Activated naive CD4-positive, alpha-beta T cell (primary cell): ENCODE measurements at regions not wholly inside any gene's neighbourhood (a gene's known extent, or its start where the extent isn't known, plus 50 kb on each side); places are given as distances from the start of the nearest gene placed in this dataset.

Source experiments
- DNase-seq, 4 experiments: peaks; one replicate each; lab custom pipeline; 2025; lab: John Stamatoyannopoulos, UW

DNA sequence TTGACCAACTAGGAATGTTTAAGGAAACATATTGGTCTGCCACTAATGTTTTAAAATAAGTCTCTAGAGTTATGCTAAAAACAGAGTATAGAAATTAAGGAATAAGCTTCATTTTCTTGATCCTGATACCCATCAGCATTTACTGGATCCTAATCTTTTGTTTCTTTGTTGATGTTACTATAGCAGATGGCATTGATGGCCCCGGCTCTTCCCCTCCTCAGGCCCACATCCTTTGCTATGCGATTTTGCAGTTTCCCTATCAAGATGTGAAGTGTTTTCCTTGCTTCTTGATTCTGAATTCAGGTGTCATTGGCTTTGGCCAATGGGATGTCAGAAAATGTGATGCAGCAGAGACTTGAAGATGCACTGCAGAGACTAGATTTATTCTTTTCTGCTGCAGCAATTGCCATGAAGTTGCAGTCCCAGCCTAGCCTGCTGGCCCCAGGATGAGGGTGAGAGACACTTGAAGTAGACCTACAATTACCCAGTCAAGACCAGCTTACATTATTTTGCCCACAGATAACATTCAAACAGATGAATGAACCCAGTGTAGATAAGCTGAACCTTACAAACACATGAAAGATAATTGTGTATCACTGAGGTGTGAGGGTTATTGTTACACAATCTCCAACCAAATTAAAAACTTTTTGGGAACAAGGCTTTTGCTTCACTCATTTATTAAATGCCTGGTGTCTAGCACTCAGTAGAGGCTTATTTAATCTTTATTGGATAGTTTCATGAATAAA is 115.2 kb upstream of the ITGA4 start:
- DNase-seq: no peak

DNA sequence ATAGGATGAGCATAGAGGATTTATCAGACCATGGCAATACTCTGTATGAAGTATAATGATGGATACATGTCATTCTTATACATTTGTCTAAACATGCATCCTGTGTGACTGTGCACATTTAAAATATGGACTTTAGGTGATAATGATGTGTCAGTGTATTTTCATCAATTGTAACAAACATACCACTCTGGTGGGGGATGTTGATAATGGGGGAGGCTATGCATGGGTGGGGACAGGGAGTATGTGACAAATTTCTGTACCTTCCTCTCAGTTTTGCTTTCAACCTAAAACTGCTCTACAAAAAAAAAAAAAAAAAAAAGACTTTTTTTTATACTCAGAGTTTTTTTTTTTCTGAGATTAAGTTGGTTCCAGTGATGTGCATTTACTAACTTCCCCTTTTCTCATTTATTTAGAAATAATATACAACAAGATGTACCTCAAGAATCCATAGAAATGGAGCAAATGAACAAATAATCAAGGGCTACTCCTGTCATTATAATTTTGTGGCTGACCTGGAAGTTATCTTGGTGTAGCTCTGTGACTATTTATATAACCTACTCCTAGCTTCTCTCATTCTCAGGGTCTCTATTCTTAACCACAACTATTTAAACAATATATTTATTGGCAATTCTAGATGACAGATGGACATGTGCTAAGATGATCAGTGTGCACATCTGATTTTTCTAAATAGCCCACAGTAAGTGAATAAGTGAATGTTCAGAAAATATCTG is 108.9 kb upstream of the ITGA4 start:
- DNase-seq: no peak

DNA sequence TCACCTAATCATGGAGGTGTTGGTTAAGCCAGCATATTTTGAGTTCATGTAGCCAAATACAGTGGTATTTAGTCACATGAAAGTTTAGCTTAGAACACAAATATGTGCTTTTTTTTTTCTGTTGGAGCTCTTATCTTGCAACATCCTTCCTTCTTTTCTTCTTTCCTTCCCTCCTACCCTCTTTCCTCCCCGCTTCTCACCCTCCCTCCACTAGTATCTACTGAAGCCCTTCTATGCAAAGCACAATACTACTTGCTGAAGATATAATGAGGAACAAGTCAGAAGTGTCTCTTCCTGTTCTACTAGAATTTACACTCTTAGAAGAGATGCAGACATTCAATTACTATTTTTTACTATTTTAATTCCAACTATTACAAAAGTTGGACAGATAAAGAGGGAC is 105.0 kb upstream of the ITGA4 start:
- DNase-seq: no peak

DNA sequence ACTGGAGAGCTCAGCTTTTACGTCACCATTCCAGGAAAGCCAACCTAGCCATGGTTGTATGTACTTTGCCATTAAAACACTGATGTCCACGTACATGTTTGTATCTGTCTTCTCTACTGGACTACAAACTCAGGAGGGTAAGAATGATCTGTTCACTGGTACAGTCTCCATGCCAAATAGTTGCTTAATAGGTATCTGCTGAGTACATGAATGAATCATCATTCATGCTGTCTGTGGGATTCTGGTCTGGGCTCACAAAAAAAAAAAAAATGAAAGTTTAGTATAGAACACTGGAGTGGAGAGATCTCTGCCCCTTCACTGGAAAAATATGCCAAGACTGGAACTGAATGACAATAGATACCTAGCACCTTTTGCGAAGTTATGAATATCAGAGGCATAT is 102.6 kb upstream of the ITGA4 start:
- no peak for DNase-seq

DNA sequence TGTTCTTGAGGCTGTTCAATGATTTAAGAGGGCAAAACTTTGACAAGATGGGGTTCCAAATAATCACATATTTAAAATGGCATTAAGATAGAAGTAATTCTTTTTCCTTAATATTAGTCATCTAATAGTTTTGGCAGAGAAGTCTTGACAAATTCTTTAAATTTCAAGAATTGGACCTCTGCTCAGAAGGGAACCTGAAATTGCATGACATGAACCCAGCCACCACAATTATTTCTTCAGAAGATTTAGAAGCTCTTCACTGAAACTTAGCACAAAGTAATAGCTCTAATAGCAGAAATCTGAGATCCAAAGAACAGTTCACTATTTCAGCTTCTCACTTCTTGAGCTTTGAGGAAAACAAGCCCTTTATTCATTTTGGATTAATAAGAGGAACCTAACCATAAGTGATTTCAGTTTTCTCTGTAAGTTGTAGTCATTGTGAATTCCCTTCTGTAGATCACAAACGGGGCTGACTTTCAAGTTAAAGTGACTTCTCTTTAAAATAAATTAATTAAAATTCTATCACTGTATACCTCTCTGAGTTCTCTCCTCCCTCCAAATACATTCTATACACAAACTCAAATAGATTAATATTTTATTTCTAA is 100.6 kb upstream of the ITGA4 start:
- DNase-seq: no peak

DNA sequence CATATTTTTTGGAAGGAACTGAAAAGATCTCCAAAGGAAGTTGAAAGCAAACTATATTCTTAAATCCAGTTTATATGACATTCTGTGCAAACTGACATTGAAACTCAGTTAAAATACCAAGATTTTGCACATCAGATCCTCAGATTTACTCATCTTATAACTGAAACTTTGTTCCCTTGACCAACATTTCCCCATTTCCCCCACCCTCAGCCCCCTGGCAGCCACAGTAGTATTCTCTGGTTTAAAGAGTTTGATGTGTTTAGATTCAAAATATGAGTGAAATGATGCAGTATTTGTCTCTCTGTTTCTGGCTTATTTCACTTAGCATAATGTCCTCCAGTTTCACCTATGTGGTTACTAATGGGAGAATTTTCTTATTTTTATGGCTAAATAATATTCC is 99.2 kb upstream of the ITGA4 start:
- DNase-seq: no peak

DNA sequence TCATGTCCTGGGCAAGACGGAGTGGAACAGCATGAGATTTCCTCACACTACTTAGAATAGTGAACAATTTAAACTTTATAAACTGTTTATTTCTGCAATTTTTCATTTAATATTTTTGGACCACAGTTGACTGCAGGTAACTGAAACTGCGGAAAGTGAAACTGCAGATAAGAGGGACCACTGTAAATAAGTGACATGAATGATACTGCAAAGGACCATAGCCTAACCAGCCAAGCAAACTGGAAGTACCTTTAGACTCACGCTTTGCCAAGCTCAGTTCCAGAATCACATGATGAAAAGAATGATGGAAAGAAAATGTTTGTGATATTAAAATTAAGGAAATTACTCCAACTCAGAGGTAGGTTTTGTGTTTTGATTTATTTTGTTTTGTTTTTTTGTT is 94.6 kb upstream of the ITGA4 start:
- DNase-seq: no peak

DNA sequence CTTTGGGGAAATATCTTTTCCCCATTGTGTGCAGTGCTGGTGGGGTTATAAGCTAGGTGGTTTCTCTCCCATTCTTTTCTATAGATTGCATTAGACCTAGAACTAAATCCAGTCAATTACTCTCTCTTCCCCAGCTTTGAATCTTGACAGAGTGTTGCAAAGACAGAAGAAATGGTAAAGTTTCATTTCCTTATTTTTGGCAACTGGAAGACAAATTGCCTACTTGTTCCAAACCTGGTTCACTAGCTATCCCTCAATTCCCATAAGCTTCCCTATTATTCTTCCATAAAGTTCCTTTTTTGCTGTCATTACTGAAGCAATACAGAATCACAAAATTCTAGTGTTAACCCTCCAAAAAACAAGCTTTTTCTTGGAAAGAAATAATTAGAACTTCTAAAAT is 94.0 kb upstream of the ITGA4 start:
- no peak for DNase-seq

DNA sequence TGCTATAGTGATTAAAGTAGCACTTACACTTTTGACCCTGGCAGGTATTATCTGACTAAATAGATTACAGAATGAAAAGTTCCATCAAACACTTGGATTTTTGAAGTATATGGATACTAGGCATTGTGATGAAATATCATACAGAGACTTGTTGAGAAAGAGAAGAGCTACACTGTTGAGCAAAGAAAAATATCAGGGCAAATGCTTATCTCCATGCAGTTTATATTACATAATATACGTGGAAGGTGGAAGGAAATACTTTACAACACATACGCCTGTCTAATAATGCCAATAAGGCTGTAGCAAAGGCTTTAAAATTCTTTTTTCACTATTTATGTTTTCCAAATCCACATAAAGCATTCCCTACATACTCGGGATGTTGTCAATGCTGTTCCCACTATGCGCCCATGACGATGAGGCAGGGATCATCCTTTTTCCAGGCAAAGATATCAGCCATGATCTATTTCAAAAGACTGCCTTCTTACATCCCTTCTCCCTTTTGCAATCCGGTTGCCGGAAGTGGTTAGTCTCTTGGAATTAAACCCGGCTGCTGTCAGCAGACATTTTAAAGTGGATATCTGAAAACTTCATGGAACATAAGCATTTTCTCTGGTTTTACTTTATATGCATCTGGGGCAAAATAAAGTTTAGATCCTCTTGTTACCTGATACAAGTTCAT is 92.6 kb upstream of the ITGA4 start:
- DNase-seq: no peak

DNA sequence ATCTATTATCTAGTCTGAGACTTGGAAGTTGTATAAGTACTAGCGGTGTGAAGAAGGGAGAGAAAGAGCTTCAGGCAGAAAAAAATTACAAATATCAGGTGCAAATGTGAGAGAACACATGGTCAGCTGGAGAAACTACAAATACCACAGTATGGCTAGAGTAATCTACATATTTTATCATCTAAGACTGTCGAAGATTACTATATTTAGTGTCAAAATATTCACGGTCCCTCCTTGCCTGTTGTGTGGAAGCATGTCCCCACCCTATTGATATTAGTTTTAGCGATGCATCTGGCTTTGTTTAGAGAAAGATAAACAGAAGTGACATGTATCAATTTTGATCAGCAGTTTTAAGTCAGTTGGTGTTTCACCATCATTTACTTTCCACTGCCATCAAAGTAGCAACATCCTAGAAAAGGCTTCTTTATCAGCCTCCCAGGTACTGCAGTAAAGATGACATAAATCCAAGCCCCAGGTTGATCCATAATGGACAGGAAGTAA is 90.5 kb upstream of the ITGA4 start:
- no peak for DNase-seq

DNA sequence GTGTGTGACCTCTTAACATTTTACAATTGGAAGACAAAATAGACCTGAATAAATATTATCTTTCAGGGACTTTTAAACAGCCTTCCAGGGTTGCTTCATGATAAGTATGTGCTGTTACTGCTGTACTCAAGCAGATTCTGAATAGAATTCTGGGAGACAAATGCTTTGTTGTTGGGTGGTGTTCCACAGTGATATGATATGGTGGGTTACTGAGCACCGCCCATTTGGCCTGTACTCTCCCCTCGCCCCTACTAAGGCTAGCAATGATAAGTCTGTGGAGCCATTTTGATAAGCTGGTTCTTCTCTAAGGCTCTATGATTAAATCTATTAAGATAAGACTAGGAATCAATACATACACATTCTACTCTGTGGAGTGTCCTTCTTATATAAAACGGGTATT is 89.8 kb upstream of the ITGA4 start:
- no peak for DNase-seq

DNA sequence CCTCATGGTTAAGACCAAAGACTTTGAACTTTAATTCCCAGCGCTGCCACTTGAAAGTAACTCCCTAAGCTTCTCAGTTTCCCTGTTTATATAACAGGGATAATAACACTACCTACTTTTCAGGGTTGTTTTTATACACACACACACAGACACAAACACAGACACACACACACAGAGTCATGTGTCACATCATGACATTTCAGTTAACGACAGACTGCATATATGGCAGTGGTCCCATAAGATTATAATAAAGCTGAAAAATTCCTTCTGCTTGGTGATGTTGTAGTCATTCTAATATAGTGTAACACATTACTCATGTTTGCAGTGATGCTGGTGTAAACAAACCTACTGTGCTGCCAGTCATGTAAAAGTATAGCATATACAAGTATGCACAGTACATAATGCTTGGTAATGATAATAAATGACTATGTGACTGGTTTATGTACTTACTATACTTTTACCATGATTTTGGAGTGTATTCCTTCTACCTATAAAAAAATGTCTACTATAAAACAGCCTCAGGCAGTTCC is 89.2 kb upstream of the ITGA4 start:
- no peak for DNase-seq

DNA sequence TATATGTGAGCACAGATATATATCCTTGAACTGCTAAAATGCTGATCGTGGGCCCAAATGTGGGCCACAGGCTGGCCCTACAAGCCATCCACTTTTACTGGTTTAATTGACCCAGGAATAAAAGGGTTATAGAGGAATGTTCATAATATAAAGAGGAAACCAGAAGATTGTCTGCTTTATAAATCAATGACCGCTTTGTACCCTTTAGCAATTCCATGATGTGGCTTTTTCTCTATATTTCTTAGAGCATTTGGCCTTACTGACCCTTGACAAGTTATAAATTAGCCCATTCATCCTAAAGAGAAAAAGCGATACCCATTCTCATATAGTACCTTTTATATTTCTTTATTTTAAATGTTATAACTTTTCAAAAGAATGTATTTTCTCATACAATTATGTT is 87.1 kb upstream of the ITGA4 start:
- no peak for DNase-seq

DNA sequence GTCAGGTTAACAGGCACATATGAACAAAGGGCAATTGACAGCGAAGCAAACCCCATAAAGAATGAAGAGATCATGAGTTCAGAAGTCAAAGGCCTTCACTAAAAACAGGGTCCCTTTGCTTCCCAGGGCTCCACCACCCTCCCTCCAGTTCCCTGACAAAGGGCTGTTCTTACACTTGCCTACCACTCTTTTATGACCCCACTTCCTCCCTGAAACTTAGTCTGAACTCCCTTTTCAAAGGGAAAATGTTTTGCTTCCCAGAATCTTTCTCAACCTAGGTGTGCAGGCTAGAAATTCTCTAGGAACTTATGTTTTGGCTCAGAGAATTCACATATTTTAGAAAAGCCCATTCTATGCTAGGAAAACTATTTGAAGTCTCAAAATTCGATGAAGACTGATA is 86.0 kb upstream of the ITGA4 start:
- DNase-seq: no peak

DNA sequence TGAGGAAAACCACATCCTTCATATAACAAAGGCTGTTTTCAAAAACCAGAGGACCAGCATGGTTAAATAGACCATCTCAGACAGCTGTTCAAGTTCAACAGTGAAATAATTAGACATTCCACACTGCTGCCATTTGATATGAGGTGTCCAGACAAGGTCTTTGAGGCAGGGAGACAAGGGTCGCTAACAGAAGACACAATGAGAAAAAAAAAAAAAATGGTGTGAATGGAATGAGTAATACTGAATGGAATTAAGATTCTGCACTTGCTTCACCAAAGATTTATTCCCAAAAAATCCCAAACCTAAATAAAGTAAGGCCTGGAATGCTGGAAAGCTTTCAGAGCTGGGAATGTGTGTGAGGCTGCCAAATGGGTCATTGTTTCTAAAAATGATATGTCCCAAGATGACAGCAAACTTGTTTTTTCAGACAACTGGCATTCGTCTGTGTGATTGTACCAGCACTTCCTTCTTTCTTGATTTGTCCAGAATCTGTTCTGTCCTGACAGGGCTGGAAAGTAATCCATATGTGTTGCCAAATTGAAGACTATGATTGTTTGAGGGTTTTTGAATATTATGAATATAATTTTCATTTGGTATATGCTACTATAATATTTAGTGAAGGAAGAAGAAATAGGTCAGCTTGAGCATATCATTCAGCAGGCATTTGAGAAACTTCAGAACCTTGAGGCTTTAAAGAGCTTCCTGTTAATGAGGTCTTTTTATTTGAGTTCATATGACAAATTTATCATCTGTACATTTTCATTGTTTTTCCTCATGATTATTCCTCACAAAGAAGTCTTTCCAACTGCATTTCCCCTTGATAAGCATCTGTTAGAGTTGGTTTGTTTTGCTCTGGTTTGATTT is 85.2 kb upstream of the ITGA4 start:
- no peak for DNase-seq

DNA sequence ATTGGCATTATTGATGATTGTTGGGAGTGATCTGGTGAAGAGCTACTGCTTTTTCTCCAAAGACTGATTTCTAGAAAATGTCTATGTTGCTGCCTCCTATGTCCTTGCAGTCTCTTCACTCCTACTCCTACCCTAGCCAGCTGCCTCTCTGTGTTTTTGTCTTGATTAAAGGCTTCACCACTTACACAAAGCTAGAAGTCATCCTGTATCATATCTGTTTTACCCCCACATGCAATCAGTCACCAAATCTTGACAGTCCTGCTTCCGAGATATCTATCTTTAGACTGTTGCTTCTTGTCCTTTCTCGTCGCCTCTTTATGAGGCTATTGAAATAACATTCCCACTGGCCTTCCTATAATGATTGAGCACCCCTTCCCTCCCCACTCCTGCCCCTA is 84.5 kb upstream of the ITGA4 start:
- no peak for DNase-seq

DNA sequence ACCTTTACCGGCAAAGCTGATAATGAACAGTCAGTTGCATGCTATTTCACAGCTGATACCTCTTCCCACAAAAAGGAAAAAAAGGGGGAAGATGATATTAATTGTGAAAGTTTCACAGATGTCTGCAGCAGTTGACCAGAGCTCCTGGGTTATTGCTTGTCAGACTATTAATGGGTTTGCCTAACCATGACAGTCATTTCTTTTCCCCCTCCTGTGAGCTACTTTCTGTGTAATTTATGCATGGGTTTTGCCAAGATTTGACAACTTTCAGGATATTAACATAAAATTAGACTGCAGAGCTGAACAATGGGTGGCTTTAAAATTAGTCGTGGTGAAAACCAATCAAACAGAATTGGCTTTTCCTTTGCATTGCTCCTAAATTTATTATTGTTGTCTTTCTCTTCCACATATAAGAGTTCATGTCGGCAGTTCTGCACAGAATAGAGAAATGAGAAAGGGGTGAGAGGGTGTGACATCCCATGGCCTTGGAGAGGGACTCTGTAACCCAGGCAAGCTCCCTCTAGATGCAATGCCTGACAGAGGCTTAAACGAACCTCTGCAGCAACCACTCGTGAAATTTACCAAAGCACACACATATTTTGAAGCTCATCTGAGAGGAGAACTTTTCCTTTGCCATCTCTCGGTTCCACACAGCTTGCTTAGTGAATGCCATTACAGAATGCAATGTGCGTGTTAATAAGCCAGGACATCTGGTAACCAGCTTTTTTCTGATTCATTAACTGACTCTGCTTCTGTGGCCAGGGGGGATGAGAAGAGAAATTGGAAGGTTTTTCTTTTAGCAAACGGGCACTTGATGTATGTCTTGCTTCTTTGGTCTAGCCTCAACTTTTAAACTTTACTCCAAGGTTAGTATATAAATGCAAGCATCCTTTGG is 82.2 kb upstream of the ITGA4 start:
- DNase-seq: no peak

DNA sequence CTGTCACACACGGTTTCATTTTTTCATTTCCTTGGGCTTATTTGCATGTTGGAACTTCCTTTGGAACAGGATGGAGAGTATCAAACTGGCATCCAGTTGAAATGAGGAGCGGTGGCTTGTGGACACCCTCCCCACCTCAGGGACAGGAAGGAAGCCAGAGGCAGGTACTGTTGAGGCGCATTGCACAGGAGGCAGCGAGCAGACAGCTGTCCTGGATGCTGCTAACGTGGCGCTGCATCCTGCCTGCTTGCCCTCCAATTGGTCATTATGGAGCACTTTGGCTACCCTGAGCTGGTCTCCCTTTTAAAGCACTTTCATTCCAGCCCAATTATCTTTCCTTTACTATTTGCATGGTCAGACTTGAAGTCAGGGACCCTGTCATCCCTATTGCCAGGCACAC is 80.7 kb upstream of the ITGA4 start:
- no peak for DNase-seq

DNA sequence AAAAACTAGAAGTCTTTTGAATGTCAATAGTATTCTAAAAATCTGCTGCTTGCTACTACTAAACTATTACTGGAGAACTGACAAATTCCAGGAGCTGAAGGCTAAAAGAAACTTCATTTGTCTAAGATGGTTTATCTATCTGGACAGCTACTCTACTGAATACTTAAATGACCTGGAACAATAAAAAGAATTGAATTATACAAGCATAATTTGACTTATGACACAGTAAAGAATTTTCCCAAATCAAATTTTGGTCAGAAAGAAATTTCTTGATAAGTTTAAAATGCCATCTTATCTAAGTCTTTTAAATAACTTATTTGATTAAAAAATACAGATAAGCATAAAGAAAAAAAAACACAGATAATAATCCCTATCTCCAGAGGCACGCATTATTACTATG is 80.2 kb upstream of the ITGA4 start:
- no peak for DNase-seq

DNA sequence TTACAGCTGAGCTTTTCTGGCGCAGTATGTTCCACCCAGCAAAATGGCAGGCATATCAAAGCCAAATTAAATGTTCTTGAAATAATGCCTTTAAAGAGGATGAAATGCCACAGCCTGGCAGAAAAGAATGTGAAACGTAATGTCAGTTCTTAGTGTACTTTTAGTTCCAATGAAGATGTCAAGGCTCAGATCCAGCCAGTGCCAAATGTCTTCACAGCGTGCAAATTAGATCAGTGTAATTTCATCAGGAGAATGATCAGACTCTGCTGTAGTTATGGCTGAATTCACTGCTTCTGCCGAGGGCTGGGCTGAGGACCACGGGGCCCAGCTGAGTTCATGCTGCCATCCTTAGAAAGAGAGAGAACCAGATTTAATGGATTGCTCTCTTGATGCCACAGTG is 78.7 kb upstream of the ITGA4 start:
- DNase-seq: no peak
